Loucy (cell line): ENCODE measurements at regions not wholly inside any gene's neighbourhood (a gene's known extent, or its start where the extent isn't known, plus 50 kb on each side); places are given as distances from the start of the nearest gene placed in this dataset.
"Not testable (repeated sequence)": the region's sequence is repeated elsewhere in the genome, so short reads cannot be mapped to it uniquely, and the experiment has no call there.

ENCODE experiments used
- H2AFZ ChIP-seq: fragments of 200-600 bp; sonication (generic); 2 replicates; pipeline ENCODE4 v1.6.0; 2016; ENCODE audit warnings: antibody characterized with exemption, mild to moderate bottlenecking, low read length, moderate library complexity
- H3F3A ChIP-seq: fragments of 200-600 bp; 2 replicates; pipeline ENCODE4 v1.6.0; 2016; ENCODE audit warnings: antibody characterized with exemption, low read depth, mild to moderate bottlenecking
- H3K27me3 ChIP-seq: fragments of 200-600 bp; sonication (generic); 2 replicates; pipeline ENCODE4 v1.6.1; 2014; ENCODE audit warnings: low read length, mild to moderate bottlenecking; ENCODE audit not compliant: insufficient read depth, poor library complexity, severe bottlenecking
- H3K36me3 ChIP-seq: fragments of 200-600 bp; sonication (generic); 2 replicates; pipeline ENCODE4 v1.6.1; 2016; ENCODE audit warnings: low read length; ENCODE audit not compliant: insufficient read depth
- H3K4me1 ChIP-seq: fragments of 200-600 bp; sonication (generic); 2 replicates; pipeline ENCODE4 v1.5.1; 2014; ENCODE audit warnings: low read length, mild to moderate bottlenecking; ENCODE audit not compliant: insufficient read depth, poor library complexity, severe bottlenecking
- H3K4me2 ChIP-seq: fragments of 200-600 bp; sonication (generic); 2 replicates; pipeline ENCODE4 v1.6.0; 2014; ENCODE audit warnings: antibody characterized with exemption, low read length, low read depth, mild to moderate bottlenecking; ENCODE audit not compliant: poor library complexity, severe bottlenecking
- H3K4me3 ChIP-seq: fragments of 200-600 bp; sonication (generic); 2 replicates; pipeline ENCODE4 v1.5.1; 2014; ENCODE audit warnings: low read length, mild to moderate bottlenecking, mixed read lengths; ENCODE audit not compliant: poor library complexity, severe bottlenecking
- H3K79me2 ChIP-seq: fragments of 200-600 bp; sonication (generic); 2 replicates; pipeline ENCODE4 v1.6.1; 2014; ENCODE audit warnings: low read length; ENCODE audit not compliant: insufficient read depth
- H3K9ac ChIP-seq: fragments of 200-600 bp; sonication (generic); 2 replicates; pipeline ENCODE4 v1.6.0; 2014; ENCODE audit warnings: mild to moderate bottlenecking, low read depth, low read length, moderate library complexity; ENCODE audit not compliant: poor library complexity, severe bottlenecking
- H3K9me2 ChIP-seq: fragments of 200-600 bp; sonication (generic); replicated peaks from 2 replicates; pipeline ENCODE4 v1.6.1; 2016; ENCODE audit warnings: low read depth, low read length, mixed read lengths
- H3K9me3 ChIP-seq: fragments of 200-600 bp; sonication (generic); 2 replicates; pipeline ENCODE4 v1.6.1; 2014; ENCODE audit warnings: mild to moderate bottlenecking, antibody characterized with exemption, low read length, low read depth; ENCODE audit not compliant: insufficient read depth
- H4K20me1 ChIP-seq: fragments of 200-600 bp; sonication (generic); 2 replicates; pipeline ENCODE4 v1.6.0; 2014; ENCODE audit warnings: antibody characterized with exemption, low read length, mild to moderate bottlenecking; ENCODE audit not compliant: insufficient read depth, poor library complexity, severe bottlenecking
- CTCF ChIP-seq: fragments of 200-600 bp; sonication (generic); conservative IDR thresholded peaks from 2 replicates; pipeline ENCODE4 v1.5.1; 2014; ENCODE audit warnings: mild to moderate bottlenecking, antibody characterized with exemption, low read length
- EZH2phosphoT487 ChIP-seq: fragments of 200-600 bp; IDR thresholded peaks from 2 replicates; pipeline ENCODE4 v1.6.1; 2018; ENCODE audit warnings: antibody characterized with exemption, mild to moderate bottlenecking, moderate library complexity, borderline replicate concordance

GRCh38 chr2:238528953-238529781 lies 102.4 kb downstream of the ASB1 start:
- H3F3A ChIP-seq = no peaks in the 10 kb centered on the region
- no peaks in the 10 kb centered on the region for H3K9me2 ChIP-seq
- peaks cover 11% of the 10 kb centered on the region; the same call in 1 of the 2 replicates for H3K9me3 ChIP-seq
- H3K4me2 ChIP-seq = no peak overlapping the region
- no peak overlapping the region; the same call in 1 of the 2 replicates for H2AFZ ChIP-seq
- H3K9ac ChIP-seq = no peak overlapping the region
- H4K20me1 ChIP-seq = no peaks in the 10 kb centered on the region
- H3K79me2 ChIP-seq = no peaks in the 10 kb centered on the region
- no peaks in the 10 kb centered on the region for H3K27me3 ChIP-seq
- no peaks in the 10 kb centered on the region for H3K4me1 ChIP-seq
- TF ChIP-seq CTCF = no peak
- no peak for TF ChIP-seq EZH2phosphoT487
- H3K36me3 ChIP-seq = no peaks in the 10 kb centered on the region
- no peak overlapping the region for H3K4me3 ChIP-seq

DNA sequence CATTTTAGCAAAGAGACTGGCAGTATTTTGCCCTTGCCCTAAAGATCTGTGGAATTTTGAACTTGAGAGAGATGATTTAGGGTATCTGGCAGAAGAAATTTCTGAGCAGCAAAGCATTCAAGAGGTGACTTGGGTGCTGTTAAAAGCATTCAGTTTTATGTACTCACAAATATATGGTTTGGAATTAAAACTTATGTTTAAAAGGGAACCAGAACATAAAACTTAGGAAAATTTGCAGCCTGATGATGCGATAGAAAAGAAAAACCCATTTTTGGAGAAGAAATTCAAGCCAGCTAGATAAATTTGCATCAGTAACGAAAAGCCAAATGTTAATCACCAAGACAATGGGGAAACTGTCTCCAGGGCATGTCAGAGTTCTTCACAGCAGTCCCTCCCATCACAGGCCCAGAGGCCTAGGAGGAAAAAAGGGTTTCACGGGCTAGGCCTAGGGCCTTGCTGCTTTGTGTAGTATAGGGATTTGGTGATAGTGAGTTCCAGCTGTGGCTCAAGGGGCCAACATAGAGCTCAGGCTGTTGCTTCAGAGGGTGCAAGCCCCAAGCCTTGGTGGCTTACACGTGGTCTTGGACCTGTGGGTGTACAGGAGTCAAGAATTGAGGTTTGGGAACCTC lies 104.4 kb downstream of the ASB1 start:
- peaks cover 11% of the 10 kb centered on the region; the same call in 1 of the 2 replicates for H3K9me3 ChIP-seq
- H3K4me3 ChIP-seq, H3K27me3 ChIP-seq, H3K4me2 ChIP-seq, H4K20me1 ChIP-seq, H2AFZ ChIP-seq, H3K9me2 ChIP-seq, H3K4me1 ChIP-seq, H3K36me3 ChIP-seq, H3F3A ChIP-seq, H3K9ac ChIP-seq, H3K79me2 ChIP-seq: not testable (repeated sequence)

- H3K9me3 ChIP-seq, H3K9me2 ChIP-seq, H3K27me3 ChIP-seq, H3K36me3 ChIP-seq, H2AFZ ChIP-seq, H3K79me2 ChIP-seq, H3K4me3 ChIP-seq, H3K4me2 ChIP-seq, H4K20me1 ChIP-seq, H3K9ac ChIP-seq, H3K4me1 ChIP-seq, H3F3A ChIP-seq: not testable (repeated sequence)
Measured at GRCh38 chr2:238543732-238544131, 117.0 kb downstream of the ASB1 start.

DNA sequence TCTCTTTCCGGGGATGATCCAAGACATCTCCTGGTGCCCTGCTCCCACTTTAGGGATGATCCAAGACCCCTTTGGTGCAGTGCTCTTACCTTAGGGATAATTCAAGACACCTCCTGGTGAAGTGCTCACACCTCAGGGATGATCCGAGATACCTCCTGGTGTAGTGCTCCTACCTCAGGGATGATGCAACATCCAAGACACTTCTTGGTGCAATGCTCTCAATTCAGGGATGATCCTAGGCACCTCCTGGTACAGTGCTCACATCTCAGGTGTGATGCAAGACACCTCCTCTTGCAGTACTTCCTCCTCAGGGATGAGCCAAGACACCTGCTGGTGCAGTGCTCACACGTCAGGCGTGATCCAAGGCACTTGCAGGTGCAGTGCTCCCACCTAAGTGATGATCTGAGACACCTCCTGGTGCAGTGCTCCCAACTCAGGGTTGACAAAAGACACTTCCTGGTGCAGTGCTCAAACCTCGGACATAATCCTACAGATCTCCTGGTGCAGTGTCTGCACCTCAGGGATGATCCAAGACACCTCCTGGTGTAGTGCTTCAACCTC lies 122.3 kb downstream of the ASB1 start:
- no peaks in the 10 kb centered on the region for H3K27me3 ChIP-seq
- no peaks in the 10 kb centered on the region for H3K9me2 ChIP-seq
- no peak overlapping the region for H3K9ac ChIP-seq

More for the DNA sequence above, 122.3 kb downstream of the ASB1 start:
- Histone ChIP-seq H3K4me3 (no peak overlapping the region), H3F3A (no peaks in the 10 kb centered on the region), H3K79me2 (no peaks in the 10 kb centered on the region), H3K9me3 (no peaks in the 10 kb centered on the region; the same call in 1 of the 2 replicates), H2AFZ (no peak overlapping the region), H4K20me1 (no peaks in the 10 kb centered on the region), H3K4me2 (no peak overlapping the region), H3K36me3 (no peaks in the 10 kb centered on the region), H3K4me1 (no peaks in the 10 kb centered on the region)
- TF ChIP-seq CTCF = no peak
- TF ChIP-seq EZH2phosphoT487 = no peak
